HCT116 (cell line): ENCODE measurements at regions not wholly inside any gene's neighbourhood (a gene's known extent, or its start where the extent isn't known, plus 50 kb on each side); places are given as distances from the start of the nearest gene placed in this dataset.

ENCODE experiments used
- POLR2A ChIP-seq: IDR thresholded peaks from 2 replicates; pipeline ENCODE4 v1.7.0; 2011; ENCODE audit warnings: borderline replicate concordance; ENCODE audit not compliant: insufficient read depth, insufficient read length; ENCODE audit errors: extremely low read depth
- RAD21 ChIP-seq: IDR thresholded peaks from 2 replicates; pipeline ENCODE4 v1.6.1; 2012; ENCODE audit warnings: low read depth, mild to moderate bottlenecking
- YY1 ChIP-seq: IDR thresholded peaks from 2 replicates; pipeline ENCODE4 v1.6.1; 2011; ENCODE audit warnings: low read length, low read depth, moderate library complexity, mild to moderate bottlenecking; ENCODE audit not compliant: insufficient replicate concordance; ENCODE audit errors: extremely low read depth
- TF ChIP-seq, protein P1 (sequence below), 3 experiments: fragments of 200-600 bp in 1 of 3; sonication (generic) in 1 of 3; IDR thresholded peaks in 2 of 3; conservative IDR thresholded peaks in 1 of 3; 2 replicates each; pipeline ENCODE4 v1.5.1; 2012 to 2017; ENCODE audit warnings: low read depth in 2 of 3, low read length in 2 of 3, antibody characterized with exemption in 1 of 3, borderline replicate concordance in 1 of 3, control low read depth in 1 of 3, mild to moderate bottlenecking in 1 of 3, mixed read lengths in 1 of 3, mixed run types in 1 of 3, moderate library complexity in 1 of 3; ENCODE audit not compliant: insufficient read depth in 1 of 3

DNA sequence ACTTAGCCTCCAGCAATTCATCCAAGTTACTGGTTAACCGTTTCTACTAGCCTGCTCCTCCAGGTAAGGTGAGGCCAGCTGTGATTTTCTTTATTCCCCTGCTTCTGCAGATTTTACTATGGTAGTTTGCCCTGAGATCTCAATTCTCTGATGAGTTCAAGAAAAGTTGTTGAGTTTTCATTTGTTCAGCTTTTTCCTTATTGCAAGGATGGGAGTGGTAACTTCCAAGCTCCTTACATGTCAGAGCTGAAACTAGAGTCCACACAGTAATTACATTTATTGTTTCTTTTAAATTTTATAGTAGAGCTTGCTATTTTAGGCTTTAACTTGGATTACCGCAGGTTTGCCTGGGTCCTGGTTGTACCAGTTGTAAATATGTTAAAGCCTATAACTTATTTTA, 76.9 kb upstream of the ZRANB2 start:
- no peak for TF ChIP-seq RAD21
- TF ChIP-seq, protein P1, sequence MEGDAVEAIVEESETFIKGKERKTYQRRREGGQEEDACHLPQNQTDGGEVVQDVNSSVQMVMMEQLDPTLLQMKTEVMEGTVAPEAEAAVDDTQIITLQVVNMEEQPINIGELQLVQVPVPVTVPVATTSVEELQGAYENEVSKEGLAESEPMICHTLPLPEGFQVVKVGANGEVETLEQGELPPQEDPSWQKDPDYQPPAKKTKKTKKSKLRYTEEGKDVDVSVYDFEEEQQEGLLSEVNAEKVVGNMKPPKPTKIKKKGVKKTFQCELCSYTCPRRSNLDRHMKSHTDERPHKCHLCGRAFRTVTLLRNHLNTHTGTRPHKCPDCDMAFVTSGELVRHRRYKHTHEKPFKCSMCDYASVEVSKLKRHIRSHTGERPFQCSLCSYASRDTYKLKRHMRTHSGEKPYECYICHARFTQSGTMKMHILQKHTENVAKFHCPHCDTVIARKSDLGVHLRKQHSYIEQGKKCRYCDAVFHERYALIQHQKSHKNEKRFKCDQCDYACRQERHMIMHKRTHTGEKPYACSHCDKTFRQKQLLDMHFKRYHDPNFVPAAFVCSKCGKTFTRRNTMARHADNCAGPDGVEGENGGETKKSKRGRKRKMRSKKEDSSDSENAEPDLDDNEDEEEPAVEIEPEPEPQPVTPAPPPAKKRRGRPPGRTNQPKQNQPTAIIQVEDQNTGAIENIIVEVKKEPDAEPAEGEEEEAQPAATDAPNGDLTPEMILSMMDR (IDR thresholded peaks at IDR 0.05 in 2 of 3, conservative IDR thresholded peaks at IDR 0.05 in 1 of 3; ENCODE audit: borderline replicate concordance in 1 of 3, insufficient read depth in 1 of 3, low read depth in 2 of 3, low read length in 2 of 3): no peak
- no peak for TF ChIP-seq YY1
- no peak for TF ChIP-seq POLR2A
